Caco-2 (cell line): ENCODE measurements at regions not wholly inside any gene's neighbourhood (a gene's known extent, or its start where the extent isn't known, plus 50 kb on each side); places are given as distances from the start of the nearest gene placed in this dataset.

Source experiments
- BruUV-seq: library from RNA; stranded (reverse); fragments of 400-500 nt; replicated peaks from 2 replicates; lab custom pipeline; 2021; lab: Mats Ljungman, UMichigan
- CTCF ChIA-PET: fragments of 300-600 bp; sonication (Branson Sonifier 250); formaldehyde crosslinking; loops from one replicate; lab custom pipeline; 2022; ENCODE audit warnings: antibody characterized with exemption; lab: Charles Lee
- POLR2A ChIA-PET: fragments of 300-600 bp; sonication (Branson Sonifier 250); formaldehyde crosslinking; loops from one replicate; lab custom pipeline; 2022; ENCODE audit warnings: antibody characterized with exemption; lab: Charles Lee
- DNase-seq, 2 experiments: peaks; one replicate each; pipeline versions ENCODE4 v3.0.0 to v3.0.0-alpha.2; 2020 to 2022
- H3K27me3 ChIP-seq: replicated peaks from 2 replicates; pipeline ENCODE4 v1.6.0; 2011; ENCODE audit warnings: low read length; ENCODE audit not compliant: control insufficient read depth, insufficient read depth
- H3K36me3 ChIP-seq: 2 replicates; pipeline ENCODE4 v1.5.1; 2011; ENCODE audit warnings: low read length; ENCODE audit not compliant: control insufficient read depth, insufficient read depth
- H3K4me1 ChIP-seq: fragments of 250-450 bp; sonication (Bioruptor Pico); 2 replicates; pipeline ENCODE4 v1.5.1; 2020; ENCODE audit warnings: mild to moderate bottlenecking
- H3K4me3 ChIP-seq: 2 replicates; pipeline ENCODE4 v1.5.1; 2011; ENCODE audit warnings: low read depth, mild to moderate bottlenecking, control low read depth, low read length
- H3K9me3 ChIP-seq: fragments of 250-450 bp; sonication (Bioruptor Pico); 2 replicates; pipeline ENCODE4 v1.5.1; 2020; ENCODE audit warnings: mild to moderate bottlenecking, moderate library complexity
- H3K27ac Mint-ChIP-seq: one replicate; pipeline ENCODE4 v1.8.0; 2022; ENCODE audit warnings: mixed read lengths; ENCODE audit not compliant: unreplicated experiment
- H3K27me3 Mint-ChIP-seq: one replicate; pipeline ENCODE4 v1.8.0; 2022; ENCODE audit warnings: mixed read lengths; ENCODE audit not compliant: insufficient read depth, unreplicated experiment
- H3K36me3 Mint-ChIP-seq: one replicate; pipeline ENCODE4 v1.8.0; 2022; ENCODE audit warnings: mild to moderate bottlenecking, mixed read lengths; ENCODE audit not compliant: insufficient read depth, unreplicated experiment
- H3K4me1 Mint-ChIP-seq: one replicate; pipeline ENCODE4 v1.8.0; 2022; ENCODE audit warnings: low read depth, mixed read lengths; ENCODE audit not compliant: unreplicated experiment
- H3K4me3 Mint-ChIP-seq: one replicate; pipeline ENCODE4 v1.8.0; 2022; ENCODE audit warnings: mild to moderate bottlenecking, moderate library complexity, mixed read lengths; ENCODE audit not compliant: unreplicated experiment
- H3K9me3 Mint-ChIP-seq: one replicate; pipeline ENCODE4 v1.8.0; 2022; ENCODE audit warnings: mixed read lengths; ENCODE audit not compliant: unreplicated experiment
- CTCF ChIP-seq, 2 experiments: fragments of 200-600 bp in 1 of 2; IDR thresholded peaks; 1 replicate in 1 of 2; 2 replicates in 1 of 2; pipeline versions ENCODE4 v1.5.1 to v1.8.0; 2011 to 2022; ENCODE audit warnings: antibody characterized with exemption in 1 of 2, control low read depth in 1 of 2, inconsistent platforms in 1 of 2, low read depth in 1 of 2, low read length in 1 of 2, mild to moderate bottlenecking in 1 of 2, moderate library complexity in 1 of 2; ENCODE audit not compliant: insufficient read depth in 1 of 2, severe bottlenecking in 1 of 2, unreplicated experiment in 1 of 2
- intact Hi-C: fragments of 100-400 bp; cut with micrococcal nuclease; formaldehyde crosslinking; loops from one replicate; pipeline ENCODE4 v1.10.0; 2022; ENCODE audit not compliant: unreplicated experiment

GRCh38 chr21:25215698-25216384, 391.4 kb downstream of the MRPL39 start:
- H3K4me1 Mint-ChIP-seq = no peaks in the 10 kb centered on the region
- no peak for DNase-seq
- no TSS peak for BruUV-seq
- Histone ChIP-seq H3K36me3 (no peaks in the 10 kb centered on the region), H3K4me1 (no peaks in the 10 kb centered on the region), H3K4me3 (no peak overlapping the region), H3K9me3 (no peaks in the 10 kb centered on the region), H3K27me3 (no peaks in the 10 kb centered on the region)
- intact Hi-C loops = no loop called here
- TF ChIP-seq CTCF (IDR thresholded peaks at IDR 0.05; ENCODE audit: insufficient read depth in 1 of 2, low read depth in 1 of 2, low read length in 1 of 2, severe bottlenecking in 1 of 2, unreplicated experiment in 1 of 2) = no peak
- ChIA-PET CTCF (no interaction called here), POLR2A (no interaction called here)
- H3K27ac Mint-ChIP-seq = no peak overlapping the region
- no peaks in the 10 kb centered on the region for H3K27me3 Mint-ChIP-seq
- no peak overlapping the region for H3K4me3 Mint-ChIP-seq
- H3K9me3 Mint-ChIP-seq = peaks cover 16% of the 10 kb centered on the region
- H3K36me3 Mint-ChIP-seq = no peaks in the 10 kb centered on the region

DNA sequence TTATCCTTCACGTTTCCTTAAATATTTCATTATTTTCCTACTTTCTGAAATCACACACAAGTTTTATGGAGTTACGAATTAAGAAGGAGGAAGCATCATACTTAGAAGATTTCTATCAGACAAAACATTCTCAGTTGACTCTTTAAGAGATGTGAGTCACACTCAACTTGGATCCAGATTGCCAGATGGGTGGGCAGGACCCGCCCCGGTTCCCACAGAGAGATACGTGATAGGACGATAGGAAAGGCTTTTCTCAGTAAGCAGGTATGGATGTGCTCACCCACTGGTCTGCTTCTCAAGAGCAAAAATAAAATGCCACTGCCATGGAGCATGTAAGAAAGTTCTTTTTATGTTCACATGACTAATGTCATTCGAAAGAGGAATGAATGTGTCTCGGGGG, 392.6 kb downstream of the MRPL39 start:
- Histone ChIP-seq H3K9me3 (no peaks in the 10 kb centered on the region), H3K27me3 (no peaks in the 10 kb centered on the region), H3K36me3 (no peaks in the 10 kb centered on the region), H3K4me1 (no peaks in the 10 kb centered on the region), H3K4me3 (no peak overlapping the region)
- TF ChIP-seq CTCF (IDR thresholded peaks at IDR 0.05; ENCODE audit: insufficient read depth in 1 of 2, low read depth in 1 of 2, low read length in 1 of 2, severe bottlenecking in 1 of 2, unreplicated experiment in 1 of 2) = no peak
- CTCF ChIA-PET = no interaction called here
- Mint-ChIP-seq H3K4me1 (no peaks in the 10 kb centered on the region), H3K27me3 (no peaks in the 10 kb centered on the region), H3K36me3 (no peaks in the 10 kb centered on the region), H3K9me3 (peaks cover 5% of the 10 kb centered on the region), H3K27ac (no peak overlapping the region), H3K4me3 (no peak overlapping the region)
- no TSS peak for BruUV-seq
- POLR2A ChIA-PET = no interaction called here
- DNase-seq = no peak
- intact Hi-C loops = no loop called here

- intact Hi-C loops = no loop called here
- no peaks in the 10 kb centered on the region for H3K4me1 ChIP-seq
- H3K27me3 Mint-ChIP-seq = peaks cover 5% of the 10 kb centered on the region
- POLR2A ChIA-PET = no interaction called here
- CTCF ChIA-PET = no interaction called here
- H3K36me3 Mint-ChIP-seq = no peaks in the 10 kb centered on the region
- no peaks in the 10 kb centered on the region for H3K9me3 ChIP-seq
- no peak overlapping the region for H3K4me3 Mint-ChIP-seq
- H3K27ac Mint-ChIP-seq = no peak overlapping the region
- H3K27me3 ChIP-seq = no peaks in the 10 kb centered on the region
- no peak overlapping the region for H3K4me3 ChIP-seq
- no peak for DNase-seq
- H3K36me3 ChIP-seq = no peaks in the 10 kb centered on the region
- no TSS peak for BruUV-seq
- H3K4me1 Mint-ChIP-seq = no peaks in the 10 kb centered on the region
- TF ChIP-seq CTCF (IDR thresholded peaks at IDR 0.05; ENCODE audit: insufficient read depth in 1 of 2, low read depth in 1 of 2, low read length in 1 of 2, severe bottlenecking in 1 of 2, unreplicated experiment in 1 of 2) = no peak
- H3K9me3 Mint-ChIP-seq = peaks cover 9% of the 10 kb centered on the region
These were observed 407.3 kb downstream of the MRPL39 start for GRCh38 chr21:25199944-25200343.
